DND-41 (cell line): ENCODE measurements at regions not wholly inside any gene's neighbourhood (a gene's known extent, or its start where the extent isn't known, plus 50 kb on each side); places are given as distances from the start of the nearest gene placed in this dataset.

ENCODE experiments used
- CTCF ChIP-seq: IDR thresholded peaks from 2 replicates; pipeline ENCODE4 v1.5.1; 2012; ENCODE audit warnings: borderline replicate concordance, low read length, moderate library complexity, mild to moderate bottlenecking; ENCODE audit not compliant: poor library complexity, severe bottlenecking; ENCODE audit errors: extremely low read depth
- EZH2 ChIP-seq: IDR thresholded peaks from 3 replicates; pipeline ENCODE4 v1.6.1; 2012; ENCODE audit warnings: borderline replicate concordance, low read depth, mild to moderate bottlenecking, moderate library complexity, low read length, inconsistent platforms; ENCODE audit not compliant: severe bottlenecking

GRCh38 chr16:11452746-11453389 lies 107.6 kb downstream of the RMI2 start:
- no peak for TF ChIP-seq EZH2
- TF ChIP-seq CTCF: no peak
